ENCODE measurements at regions not wholly inside any gene's neighbourhood (a gene's known extent, or its start where the extent isn't known, plus 50 kb on each side); places are given as distances from the start of the nearest gene placed in this dataset.

DNA sequence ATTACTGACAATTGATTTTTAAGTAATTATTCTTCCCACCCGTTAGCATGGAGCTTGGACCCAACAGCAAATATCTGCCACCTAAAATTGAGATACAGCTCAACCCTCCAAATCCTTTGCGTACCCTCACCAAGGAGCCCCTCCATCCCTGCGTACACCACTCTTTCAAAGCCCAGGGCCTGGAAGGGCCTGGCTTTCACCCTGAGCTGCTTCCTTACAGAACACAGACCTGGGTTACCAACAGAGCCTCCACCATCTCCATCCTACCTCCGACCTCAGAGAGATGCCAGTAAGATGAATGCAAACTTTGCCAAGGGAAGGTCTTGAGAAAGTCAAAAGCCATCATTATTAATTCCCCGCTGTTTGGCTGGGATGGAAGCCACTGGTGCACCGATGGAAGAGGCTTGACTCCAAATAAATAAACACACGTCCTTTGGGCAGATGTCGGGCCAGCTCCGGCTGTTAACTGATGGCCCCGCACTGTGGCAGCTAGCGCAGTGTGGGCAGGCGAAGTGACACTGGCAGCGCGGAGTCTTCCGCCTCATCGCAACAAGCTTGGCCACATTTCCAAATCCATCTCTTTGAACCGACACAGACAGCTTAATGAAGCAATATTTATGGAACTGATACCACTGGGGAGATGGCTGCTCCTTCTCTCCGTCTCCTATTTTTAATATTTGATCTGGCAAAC is 150.2 kb upstream of the VSTM2B start:
- TF ChIP-seq, protein P1, sequence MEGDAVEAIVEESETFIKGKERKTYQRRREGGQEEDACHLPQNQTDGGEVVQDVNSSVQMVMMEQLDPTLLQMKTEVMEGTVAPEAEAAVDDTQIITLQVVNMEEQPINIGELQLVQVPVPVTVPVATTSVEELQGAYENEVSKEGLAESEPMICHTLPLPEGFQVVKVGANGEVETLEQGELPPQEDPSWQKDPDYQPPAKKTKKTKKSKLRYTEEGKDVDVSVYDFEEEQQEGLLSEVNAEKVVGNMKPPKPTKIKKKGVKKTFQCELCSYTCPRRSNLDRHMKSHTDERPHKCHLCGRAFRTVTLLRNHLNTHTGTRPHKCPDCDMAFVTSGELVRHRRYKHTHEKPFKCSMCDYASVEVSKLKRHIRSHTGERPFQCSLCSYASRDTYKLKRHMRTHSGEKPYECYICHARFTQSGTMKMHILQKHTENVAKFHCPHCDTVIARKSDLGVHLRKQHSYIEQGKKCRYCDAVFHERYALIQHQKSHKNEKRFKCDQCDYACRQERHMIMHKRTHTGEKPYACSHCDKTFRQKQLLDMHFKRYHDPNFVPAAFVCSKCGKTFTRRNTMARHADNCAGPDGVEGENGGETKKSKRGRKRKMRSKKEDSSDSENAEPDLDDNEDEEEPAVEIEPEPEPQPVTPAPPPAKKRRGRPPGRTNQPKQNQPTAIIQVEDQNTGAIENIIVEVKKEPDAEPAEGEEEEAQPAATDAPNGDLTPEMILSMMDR (optimal IDR thresholded peaks at IDR 0.05 in 1 of 3, IDR thresholded peaks at IDR 0.05 in 1 of 3, conservative IDR thresholded peaks at IDR 0.05 in 1 of 3; ENCODE audit: extremely low read depth in 1 of 3, insufficient read depth in 2 of 3, low read length in 3 of 3) = no peak
- TF ChIP-seq EZH2 (IDR thresholded peaks at IDR 0.05; ENCODE audit: low read length) = no peak

All from keratinocyte (primary cell).